ENCODE measurements at regions not wholly inside any gene's neighbourhood (a gene's known extent, or its start where the extent isn't known, plus 50 kb on each side); places are given as distances from the start of the nearest gene placed in this dataset.

GRCh38 chr17:54738496-54738895 lies 162.2 kb upstream of the TOM1L1 start:
- TF ChIP-seq POLR2AphosphoS5 (IDR thresholded peaks at IDR 0.05) = no peak
- TF ChIP-seq CTCF (IDR thresholded peaks at IDR 0.05; ENCODE audit: poor library complexity, severe bottlenecking) = no peak
- no peak for TF ChIP-seq EZH2 (IDR thresholded peaks at IDR 0.05; ENCODE audit: borderline replicate concordance, insufficient read depth, low read length, poor library complexity, severe bottlenecking)
- TF ChIP-seq EP300 (conservative IDR thresholded peaks at IDR 0.05; ENCODE audit: poor library complexity, severe bottlenecking) = no peak
- TF ChIP-seq REST (IDR thresholded peaks at IDR 0.05; ENCODE audit: borderline replicate concordance) = no peak
- TF ChIP-seq TAF1 (IDR thresholded peaks at IDR 0.05; ENCODE audit: low read depth) = no peak
- no peak for TF ChIP-seq SMC3 (conservative IDR thresholded peaks at IDR 0.05; ENCODE audit: poor library complexity)
- no peak for TF ChIP-seq RAD21 (conservative IDR thresholded peaks at IDR 0.05)
- TF ChIP-seq MXI1 (conservative IDR thresholded peaks at IDR 0.05; ENCODE audit: poor library complexity, severe bottlenecking) = no peak
